SU-DHL-6 (cell line): ENCODE measurements at regions not wholly inside any gene's neighbourhood (a gene's known extent, or its start where the extent isn't known, plus 50 kb on each side); places are given as distances from the start of the nearest gene placed in this dataset.

ENCODE experiments used
- EZH2phosphoT487 ChIP-seq: fragments of 200-600 bp; sonication (generic), shearing (Covaris generic); conservative IDR thresholded peaks from 2 replicates; pipeline ENCODE4 v1.6.1; 2018; ENCODE audit warnings: mild to moderate bottlenecking, antibody characterized with exemption, low read length, moderate library complexity, mixed read lengths
- TF ChIP-seq, protein P1 (sequence below): fragments of 200-600 bp; sonication (generic); IDR thresholded peaks from one replicate; pipeline ENCODE4 v1.5.1; 2017; ENCODE audit warnings: antibody characterized with exemption, mild to moderate bottlenecking, low read length, moderate library complexity; ENCODE audit not compliant: insufficient read depth, poor library complexity, severe bottlenecking

DNA sequence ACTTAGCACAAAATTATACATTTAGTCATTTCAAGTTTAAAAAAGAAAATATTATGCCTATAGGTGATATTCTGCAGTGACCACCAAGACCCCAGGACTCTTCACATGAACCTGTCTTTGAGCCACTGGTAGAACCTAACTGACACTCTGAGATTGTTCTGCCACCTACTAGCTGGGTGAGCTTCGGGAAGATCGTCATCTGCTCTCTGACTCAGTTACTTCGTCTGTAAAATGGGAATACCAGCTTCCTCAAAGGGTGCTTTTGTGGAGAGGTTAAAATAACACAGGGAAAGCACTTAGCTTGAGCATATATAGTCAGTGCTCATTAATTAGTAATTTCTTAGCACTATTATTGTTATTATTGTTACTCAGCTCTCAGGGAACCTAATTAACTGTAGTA, 228.5 kb upstream of the JUN start:
- TF ChIP-seq, protein P1, sequence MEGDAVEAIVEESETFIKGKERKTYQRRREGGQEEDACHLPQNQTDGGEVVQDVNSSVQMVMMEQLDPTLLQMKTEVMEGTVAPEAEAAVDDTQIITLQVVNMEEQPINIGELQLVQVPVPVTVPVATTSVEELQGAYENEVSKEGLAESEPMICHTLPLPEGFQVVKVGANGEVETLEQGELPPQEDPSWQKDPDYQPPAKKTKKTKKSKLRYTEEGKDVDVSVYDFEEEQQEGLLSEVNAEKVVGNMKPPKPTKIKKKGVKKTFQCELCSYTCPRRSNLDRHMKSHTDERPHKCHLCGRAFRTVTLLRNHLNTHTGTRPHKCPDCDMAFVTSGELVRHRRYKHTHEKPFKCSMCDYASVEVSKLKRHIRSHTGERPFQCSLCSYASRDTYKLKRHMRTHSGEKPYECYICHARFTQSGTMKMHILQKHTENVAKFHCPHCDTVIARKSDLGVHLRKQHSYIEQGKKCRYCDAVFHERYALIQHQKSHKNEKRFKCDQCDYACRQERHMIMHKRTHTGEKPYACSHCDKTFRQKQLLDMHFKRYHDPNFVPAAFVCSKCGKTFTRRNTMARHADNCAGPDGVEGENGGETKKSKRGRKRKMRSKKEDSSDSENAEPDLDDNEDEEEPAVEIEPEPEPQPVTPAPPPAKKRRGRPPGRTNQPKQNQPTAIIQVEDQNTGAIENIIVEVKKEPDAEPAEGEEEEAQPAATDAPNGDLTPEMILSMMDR = no peak
- no peak for TF ChIP-seq EZH2phosphoT487
